HFFc6 (cell line): ENCODE measurements at regions not wholly inside any gene's neighbourhood (a gene's known extent, or its start where the extent isn't known, plus 50 kb on each side); places are given as distances from the start of the nearest gene placed in this dataset.

Experiments
- DNase-seq: peaks from one replicate; pipeline ENCODE4 v3.0.0-alpha.2; 2018
- H3K27ac Mint-ChIP-seq: 2 replicates; pipeline ENCODE4 v1.8.0; 2020; ENCODE audit warnings: mild to moderate bottlenecking, mixed read lengths
- H3K27me3 Mint-ChIP-seq: 2 replicates; pipeline ENCODE4 v1.8.0; 2021; ENCODE audit warnings: mild to moderate bottlenecking, moderate library complexity, mixed read lengths; ENCODE audit not compliant: insufficient read depth
- H3K36me3 Mint-ChIP-seq: 2 replicates; pipeline ENCODE4 v1.8.0; 2021; ENCODE audit warnings: low read depth, mixed read lengths
- H3K4me1 Mint-ChIP-seq: 2 replicates; pipeline ENCODE4 v1.8.0; 2020; ENCODE audit warnings: low read depth, mixed read lengths
- H3K4me3 Mint-ChIP-seq: 2 replicates; pipeline ENCODE4 v1.8.0; 2020; ENCODE audit warnings: mild to moderate bottlenecking, moderate library complexity, mixed read lengths
- H3K9me3 Mint-ChIP-seq: 2 replicates; pipeline ENCODE4 v1.8.0; 2020; ENCODE audit warnings: mild to moderate bottlenecking, mixed read lengths
- TF ChIP-seq, protein P1 (sequence below): fragments of 200-600 bp; sonication (generic); IDR thresholded peaks from 2 replicates; pipeline ENCODE4 v1.5.0; 2021; ENCODE audit warnings: antibody characterized with exemption, mild to moderate bottlenecking

DNA sequence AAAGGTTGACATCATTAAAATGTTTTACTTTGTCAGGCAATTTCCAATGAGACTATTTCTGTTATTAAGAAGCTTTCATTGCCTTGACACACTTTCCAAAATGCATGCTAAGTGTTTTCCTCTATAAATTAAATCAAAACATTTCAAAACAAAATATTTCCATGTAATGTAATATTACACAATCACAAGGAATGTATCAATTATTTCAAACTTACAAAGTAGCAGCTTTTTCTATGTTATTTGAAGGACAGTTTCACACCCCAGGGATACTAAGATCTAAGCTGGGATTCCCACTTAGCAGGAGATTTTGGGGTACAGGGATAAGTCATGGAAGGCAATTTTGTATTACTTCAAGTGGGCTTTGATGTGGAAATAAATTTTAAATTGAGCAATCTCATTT is 144.9 kb downstream of the FOXG1 start:
- TF ChIP-seq, protein P1, sequence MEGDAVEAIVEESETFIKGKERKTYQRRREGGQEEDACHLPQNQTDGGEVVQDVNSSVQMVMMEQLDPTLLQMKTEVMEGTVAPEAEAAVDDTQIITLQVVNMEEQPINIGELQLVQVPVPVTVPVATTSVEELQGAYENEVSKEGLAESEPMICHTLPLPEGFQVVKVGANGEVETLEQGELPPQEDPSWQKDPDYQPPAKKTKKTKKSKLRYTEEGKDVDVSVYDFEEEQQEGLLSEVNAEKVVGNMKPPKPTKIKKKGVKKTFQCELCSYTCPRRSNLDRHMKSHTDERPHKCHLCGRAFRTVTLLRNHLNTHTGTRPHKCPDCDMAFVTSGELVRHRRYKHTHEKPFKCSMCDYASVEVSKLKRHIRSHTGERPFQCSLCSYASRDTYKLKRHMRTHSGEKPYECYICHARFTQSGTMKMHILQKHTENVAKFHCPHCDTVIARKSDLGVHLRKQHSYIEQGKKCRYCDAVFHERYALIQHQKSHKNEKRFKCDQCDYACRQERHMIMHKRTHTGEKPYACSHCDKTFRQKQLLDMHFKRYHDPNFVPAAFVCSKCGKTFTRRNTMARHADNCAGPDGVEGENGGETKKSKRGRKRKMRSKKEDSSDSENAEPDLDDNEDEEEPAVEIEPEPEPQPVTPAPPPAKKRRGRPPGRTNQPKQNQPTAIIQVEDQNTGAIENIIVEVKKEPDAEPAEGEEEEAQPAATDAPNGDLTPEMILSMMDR: no peak
- Mint-ChIP-seq H3K4me3 (no peak overlapping the region), H3K36me3 (no peaks in the 10 kb centered on the region), H3K27ac (no peak overlapping the region), H3K4me1 (no peaks in the 10 kb centered on the region), H3K27me3 (no peaks in the 10 kb centered on the region; the same call in 1 of the 2 replicates), H3K9me3 (peaks cover 7% of the 10 kb centered on the region)
- DNase-seq: no peak

DNA sequence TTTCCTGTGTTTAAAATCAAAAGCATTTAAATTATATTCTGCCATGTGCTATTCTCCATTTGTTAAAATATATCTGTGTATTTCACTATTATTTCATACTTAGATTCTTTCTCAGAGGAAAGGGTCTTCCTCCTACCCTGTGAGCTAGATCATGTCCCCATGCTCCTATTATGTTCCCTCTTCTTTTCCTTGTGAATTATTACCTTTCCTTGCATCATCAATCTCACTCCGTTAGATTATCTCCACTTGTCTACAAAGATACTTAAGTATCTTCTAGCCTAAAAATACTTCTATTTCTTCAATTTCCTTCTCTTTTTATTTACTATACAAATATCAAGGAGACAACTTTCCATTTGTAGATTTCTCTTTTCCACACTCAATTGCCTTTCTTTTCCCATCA is 146.5 kb downstream of the FOXG1 start:
- no peaks in the 10 kb centered on the region; the same call in 1 of the 2 replicates for H3K9me3 Mint-ChIP-seq
- no peaks in the 10 kb centered on the region for H3K36me3 Mint-ChIP-seq
- H3K27ac Mint-ChIP-seq: no peak overlapping the region
- no peaks in the 10 kb centered on the region for H3K4me1 Mint-ChIP-seq
- no peak overlapping the region for H3K4me3 Mint-ChIP-seq
- TF ChIP-seq, protein P1: no peak
- no peaks in the 10 kb centered on the region; the same call in 1 of the 2 replicates for H3K27me3 Mint-ChIP-seq
- no peak for DNase-seq

DNA sequence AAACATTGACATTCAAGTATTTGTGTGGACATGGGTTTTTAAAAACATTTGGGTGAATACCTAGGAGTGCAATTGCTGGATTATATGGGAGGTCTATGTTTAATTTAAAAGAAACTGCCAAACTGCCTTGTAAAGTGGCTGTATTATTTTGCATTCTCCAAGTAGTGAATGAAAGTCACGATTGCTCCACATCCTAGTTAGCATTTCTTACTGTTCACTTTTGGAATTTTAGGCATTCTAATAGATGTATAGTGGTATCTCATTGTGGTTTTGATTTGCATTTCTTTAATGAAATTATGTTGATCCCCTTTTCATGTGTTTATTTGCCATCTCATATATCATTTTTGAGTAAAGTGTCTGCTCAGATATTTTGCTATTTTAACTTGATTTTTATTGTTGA is 159.5 kb downstream of the FOXG1 start:
- H3K4me3 Mint-ChIP-seq: no peak overlapping the region
- no peaks in the 10 kb centered on the region for H3K27me3 Mint-ChIP-seq
- no peaks in the 10 kb centered on the region for H3K9me3 Mint-ChIP-seq
- H3K4me1 Mint-ChIP-seq: no peaks in the 10 kb centered on the region
- no peaks in the 10 kb centered on the region for H3K36me3 Mint-ChIP-seq
- no peak for DNase-seq
- no peak overlapping the region for H3K27ac Mint-ChIP-seq
- TF ChIP-seq, protein P1: no peak

DNA sequence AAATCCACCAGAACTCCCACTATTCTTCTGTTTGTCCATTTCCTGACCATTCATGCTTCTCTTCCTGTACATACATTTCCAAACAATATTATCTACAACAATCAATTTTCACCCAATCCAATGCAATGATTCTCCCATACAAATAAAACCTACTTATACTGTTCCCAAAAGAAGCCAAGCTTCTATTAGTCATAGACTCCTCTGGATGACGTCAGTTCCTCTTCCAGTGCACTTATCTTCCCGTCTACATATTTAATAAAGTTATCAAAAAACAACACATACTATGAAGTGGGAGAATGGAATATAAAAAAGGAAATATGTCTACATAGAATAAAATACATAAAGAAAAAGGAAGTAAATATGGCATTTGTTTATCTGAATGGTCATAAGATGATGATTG is 165.4 kb downstream of the FOXG1 start:
- no peak for DNase-seq
- TF ChIP-seq, protein P1: no peak
- H3K4me3 Mint-ChIP-seq: no peak overlapping the region
- H3K27me3 Mint-ChIP-seq: peaks cover 1% of the 10 kb centered on the region; the same call in 1 of the 2 replicates
- H3K4me1 Mint-ChIP-seq: no peaks in the 10 kb centered on the region
- peaks cover 7% of the 10 kb centered on the region; the same call in 1 of the 2 replicates for H3K9me3 Mint-ChIP-seq
- no peaks in the 10 kb centered on the region for H3K36me3 Mint-ChIP-seq
- no peak overlapping the region for H3K27ac Mint-ChIP-seq

DNA sequence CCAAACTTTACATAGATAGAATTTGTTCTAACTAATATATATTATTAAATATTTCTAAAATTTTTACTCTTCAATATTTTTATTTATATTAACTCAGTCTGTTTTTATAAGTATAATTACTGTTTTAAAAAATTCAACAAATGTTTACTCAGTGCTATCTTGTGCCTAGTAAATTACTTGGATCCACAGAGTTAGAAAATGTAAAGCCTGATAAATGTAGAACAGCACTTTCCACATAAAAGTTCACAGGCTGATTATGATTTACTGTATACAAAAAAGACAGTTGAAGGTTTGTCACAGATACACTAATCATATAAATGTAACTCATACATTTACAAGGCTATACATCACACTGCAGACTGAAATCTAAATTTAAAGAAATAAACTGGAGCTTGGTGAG is 170.0 kb downstream of the FOXG1 start:
- Mint-ChIP-seq H3K36me3 (no peaks in the 10 kb centered on the region), H3K27me3 (peaks cover 1% of the 10 kb centered on the region; the same call in 1 of the 2 replicates), H3K4me3 (no peak overlapping the region), H3K4me1 (no peaks in the 10 kb centered on the region), H3K9me3 (peaks cover 7% of the 10 kb centered on the region; the same call in 1 of the 2 replicates), H3K27ac (no peak overlapping the region)
- TF ChIP-seq, protein P1: no peak
- DNase-seq: no peak

DNA sequence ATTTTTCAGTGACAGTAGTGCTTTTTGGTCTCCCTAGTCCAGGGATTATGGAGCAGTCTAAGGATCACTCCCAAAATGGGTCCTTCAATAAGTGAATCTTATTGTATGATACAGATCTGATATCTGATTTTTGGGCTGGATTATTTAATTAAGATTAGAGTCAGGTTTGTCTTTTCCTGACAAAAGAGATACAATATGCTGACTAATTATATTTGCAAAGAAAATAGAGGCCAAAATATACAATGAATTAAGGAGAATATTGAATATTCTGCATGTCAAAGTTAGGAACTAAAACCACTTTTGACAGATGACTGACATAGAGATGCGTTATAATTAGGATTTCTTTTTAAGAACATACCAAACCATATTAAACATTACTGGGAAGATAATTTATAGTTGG is 175.2 kb downstream of the FOXG1 start:
- no peak overlapping the region for H3K27ac Mint-ChIP-seq
- H3K36me3 Mint-ChIP-seq: no peaks in the 10 kb centered on the region
- no peak for DNase-seq
- no peaks in the 10 kb centered on the region for H3K4me1 Mint-ChIP-seq
- H3K9me3 Mint-ChIP-seq: no peaks in the 10 kb centered on the region; the same call in 1 of the 2 replicates
- H3K27me3 Mint-ChIP-seq: no peaks in the 10 kb centered on the region; the same call in 1 of the 2 replicates
- H3K4me3 Mint-ChIP-seq: no peak overlapping the region
- TF ChIP-seq, protein P1: no peak
